CD4-positive, alpha-beta T cell (primary cell): ENCODE measurements at regions not wholly inside any gene's neighbourhood (a gene's known extent, or its start where the extent isn't known, plus 50 kb on each side); places are given as distances from the start of the nearest gene placed in this dataset.

Experiments used
- ATAC-seq: fragments of 200-7000 bp; cut with Tn5 transposase; one replicate; pipeline ENCODE4 v1.10.0; 2022; ENCODE audit warnings: mild to moderate bottlenecking; ENCODE audit not compliant: poor library complexity
- CTCF ChIA-PET: fragments of 350-600 bp; sonication (Branson Sonifier 250); formaldehyde crosslinking; loops from one replicate; lab custom pipeline; 2021; ENCODE audit warnings: antibody characterized with exemption, inconsistent platforms; lab: Charles Lee
- POLR2A ChIA-PET: fragments of 350-600 bp; sonication (Branson Sonifier 250); formaldehyde crosslinking; loops from one replicate; lab custom pipeline; 2021; ENCODE audit warnings: antibody characterized with exemption, inconsistent platforms; lab: Charles Lee
- DNase-seq, 14 experiments: peaks; one replicate each; pipeline ENCODE4 v3.0.0-alpha.2; 2013 to 2020; ENCODE audit warnings: mixed read lengths in 2 of 14
- H3K27ac ChIP-seq, 2 donors: one replicate each; pipeline versions ENCODE4 v1.5.1 to v1.7.0; 2013; ENCODE audit warnings: low read length in 2 of 2, low read depth in 1 of 2, mild to moderate bottlenecking in 1 of 2
- H3K27me3 ChIP-seq, 2 experiments: 1 replicate in 1 of 2; 2 replicates in 1 of 2; pipeline versions ENCODE4 v1.6.1 to v1.7.0; 2013; ENCODE audit warnings: low read length in 2 of 2, control low read depth in 1 of 2, mild to moderate bottlenecking in 1 of 2, moderate library complexity in 1 of 2; ENCODE audit not compliant: insufficient read depth in 2 of 2, control insufficient read depth in 1 of 2
- H3K36me3 ChIP-seq: one replicate; pipeline ENCODE4 v1.6.1; 2013; ENCODE audit warnings: low read length, control low read depth; ENCODE audit not compliant: insufficient read depth
- H3K4me1 ChIP-seq: one replicate; pipeline ENCODE4 v1.6.1; 2013; ENCODE audit warnings: low read length, control low read depth; ENCODE audit not compliant: insufficient read depth
- H3K4me3 ChIP-seq: one replicate; pipeline ENCODE4 v1.5.1; 2013; ENCODE audit warnings: mild to moderate bottlenecking, low read length, moderate library complexity
- H3K9me3 ChIP-seq, 2 experiments: 1 replicate in 1 of 2; 2 replicates in 1 of 2; pipeline versions ENCODE4 v1.6.1 to v1.7.0; 2013; ENCODE audit warnings: low read length in 2 of 2, mild to moderate bottlenecking in 2 of 2, control low read depth in 1 of 2, moderate library complexity in 1 of 2; ENCODE audit not compliant: control insufficient read depth in 1 of 2, insufficient read depth in 1 of 2
- H3K27ac Mint-ChIP-seq: one replicate; pipeline ENCODE4 v1.8.0; 2020; ENCODE audit warnings: mixed read lengths
- H3K27me3 Mint-ChIP-seq: one replicate; pipeline ENCODE4 v1.8.0; 2021; ENCODE audit warnings: mixed read lengths
- H3K36me3 Mint-ChIP-seq: one replicate; pipeline ENCODE4 v1.8.0; 2021; ENCODE audit warnings: low read depth, mixed read lengths
- H3K4me1 Mint-ChIP-seq: one replicate; pipeline ENCODE4 v1.8.0; 2021; ENCODE audit warnings: low read depth, mixed read lengths
- H3K4me3 Mint-ChIP-seq: one replicate; pipeline ENCODE4 v1.8.0; 2020; ENCODE audit warnings: mild to moderate bottlenecking, mixed read lengths
- H3K9me3 Mint-ChIP-seq: one replicate; pipeline ENCODE4 v1.8.0; 2020; ENCODE audit warnings: mixed read lengths
- intact Hi-C, 2 experiments: fragments of 100-400 bp; cut with DNase I in 1 of 2; cut with micrococcal nuclease in 1 of 2; formaldehyde crosslinking; loops; one replicate each; pipeline versions ENCODE4 v1.15.1 to v1.9.0; 2023 to 2025; cut with DNase I, micrococcal nuclease
- TF ChIP-seq, protein P1 (sequence below): fragments of 200-600 bp; IDR thresholded peaks from one replicate; pipeline ENCODE4 v1.8.0; 2022; ENCODE audit warnings: antibody characterized with exemption, mild to moderate bottlenecking

DNA sequence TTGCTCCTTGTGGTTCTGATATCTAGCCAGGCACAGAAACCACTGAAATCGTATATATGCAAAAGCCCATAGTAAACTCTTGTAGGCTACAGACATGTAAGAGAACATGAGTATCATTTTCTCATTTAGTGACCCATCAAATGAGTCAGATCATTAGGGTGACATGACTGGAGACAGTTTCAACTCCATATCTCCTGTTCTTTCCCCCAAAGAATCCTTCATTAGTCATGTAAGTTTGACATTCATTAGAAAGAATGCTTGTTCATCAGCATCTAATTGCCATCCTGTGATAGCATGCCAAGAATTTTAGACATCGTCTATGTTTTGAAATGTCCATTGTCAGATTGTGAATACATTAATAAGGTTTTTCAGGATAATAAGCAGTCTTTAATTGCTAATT, 264.9 kb upstream of the TPM1 start:
- H3K9me3 Mint-ChIP-seq = no peaks in the 10 kb centered on the region
- H3K27ac Mint-ChIP-seq = no peak overlapping the region
- DNase-seq (no peak), ATAC-seq (no peak)
- Histone ChIP-seq H3K27ac (no peak overlapping the region), H3K27me3 (no peaks in the 10 kb centered on the region), H3K36me3 (no peaks in the 10 kb centered on the region), H3K4me1 (no peaks in the 10 kb centered on the region), H3K9me3 (no peaks in the 10 kb centered on the region), H3K4me3 (no peak overlapping the region)
- H3K4me1 Mint-ChIP-seq = no peaks in the 10 kb centered on the region
- intact Hi-C loops = no loop called here
- ChIA-PET CTCF (interaction anchor here (0.7 kb wide), 1 partner anchor 1606 kb away, joined by 3 read pairs; no protein-coding TSS in a partner anchor), POLR2A (no interaction called here)
- no peaks in the 10 kb centered on the region for H3K36me3 Mint-ChIP-seq
- no peaks in the 10 kb centered on the region for H3K27me3 Mint-ChIP-seq
- TF ChIP-seq, protein P1, sequence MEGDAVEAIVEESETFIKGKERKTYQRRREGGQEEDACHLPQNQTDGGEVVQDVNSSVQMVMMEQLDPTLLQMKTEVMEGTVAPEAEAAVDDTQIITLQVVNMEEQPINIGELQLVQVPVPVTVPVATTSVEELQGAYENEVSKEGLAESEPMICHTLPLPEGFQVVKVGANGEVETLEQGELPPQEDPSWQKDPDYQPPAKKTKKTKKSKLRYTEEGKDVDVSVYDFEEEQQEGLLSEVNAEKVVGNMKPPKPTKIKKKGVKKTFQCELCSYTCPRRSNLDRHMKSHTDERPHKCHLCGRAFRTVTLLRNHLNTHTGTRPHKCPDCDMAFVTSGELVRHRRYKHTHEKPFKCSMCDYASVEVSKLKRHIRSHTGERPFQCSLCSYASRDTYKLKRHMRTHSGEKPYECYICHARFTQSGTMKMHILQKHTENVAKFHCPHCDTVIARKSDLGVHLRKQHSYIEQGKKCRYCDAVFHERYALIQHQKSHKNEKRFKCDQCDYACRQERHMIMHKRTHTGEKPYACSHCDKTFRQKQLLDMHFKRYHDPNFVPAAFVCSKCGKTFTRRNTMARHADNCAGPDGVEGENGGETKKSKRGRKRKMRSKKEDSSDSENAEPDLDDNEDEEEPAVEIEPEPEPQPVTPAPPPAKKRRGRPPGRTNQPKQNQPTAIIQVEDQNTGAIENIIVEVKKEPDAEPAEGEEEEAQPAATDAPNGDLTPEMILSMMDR = no peak
- no peak overlapping the region for H3K4me3 Mint-ChIP-seq

DNA sequence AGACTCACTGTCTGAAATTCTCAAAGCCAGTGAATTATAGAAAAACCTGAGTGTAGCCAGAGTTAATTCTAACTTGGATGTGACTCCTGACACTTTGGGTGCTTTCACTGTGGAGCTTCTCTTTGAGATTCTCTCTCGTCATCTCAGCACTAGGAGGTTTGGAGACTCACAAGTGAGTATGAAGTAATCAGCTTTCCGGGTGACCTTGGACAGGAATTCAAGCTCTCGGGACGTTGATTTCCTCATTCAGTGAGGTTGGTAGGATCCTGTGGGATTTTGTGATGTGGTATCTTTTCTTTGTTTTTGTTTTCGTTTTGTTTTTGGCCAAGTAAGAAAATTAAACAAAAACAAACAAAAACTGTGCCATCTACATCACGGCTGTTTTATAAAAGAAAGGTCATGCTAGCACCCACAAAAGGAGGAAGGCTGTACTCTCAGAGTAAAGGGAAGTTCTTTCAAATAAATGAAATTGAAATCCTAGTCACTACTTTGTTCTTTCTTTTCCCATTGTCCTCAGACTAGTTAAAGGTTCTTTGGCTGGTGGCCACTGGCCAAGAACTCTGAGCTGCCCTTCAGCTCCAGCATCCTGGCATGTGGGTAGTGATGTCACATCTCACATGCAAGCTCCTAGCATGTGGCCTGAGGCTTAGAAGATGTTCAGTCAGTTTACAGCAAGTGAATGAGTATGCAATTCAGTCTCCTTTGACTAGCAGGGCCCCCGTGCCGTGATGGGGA, 263.3 kb upstream of the TPM1 start:
- Histone ChIP-seq H3K4me3 (no peak overlapping the region), H3K27me3 (no peaks in the 10 kb centered on the region), H3K27ac (no peak overlapping the region), H3K9me3 (no peaks in the 10 kb centered on the region), H3K4me1 (no peaks in the 10 kb centered on the region), H3K36me3 (no peaks in the 10 kb centered on the region)
- no peaks in the 10 kb centered on the region for H3K36me3 Mint-ChIP-seq
- H3K27ac Mint-ChIP-seq = no peak overlapping the region
- DNase-seq (no peak), ATAC-seq (no peak)
- intact Hi-C loops = no loop called here
- no peaks in the 10 kb centered on the region for H3K4me1 Mint-ChIP-seq
- no peaks in the 10 kb centered on the region for H3K9me3 Mint-ChIP-seq
- CTCF ChIA-PET = no interaction called here
- no peaks in the 10 kb centered on the region for H3K27me3 Mint-ChIP-seq
- TF ChIP-seq, protein P1 = no peak
- H3K4me3 Mint-ChIP-seq = no peak overlapping the region
- POLR2A ChIA-PET = no interaction called here

DNA sequence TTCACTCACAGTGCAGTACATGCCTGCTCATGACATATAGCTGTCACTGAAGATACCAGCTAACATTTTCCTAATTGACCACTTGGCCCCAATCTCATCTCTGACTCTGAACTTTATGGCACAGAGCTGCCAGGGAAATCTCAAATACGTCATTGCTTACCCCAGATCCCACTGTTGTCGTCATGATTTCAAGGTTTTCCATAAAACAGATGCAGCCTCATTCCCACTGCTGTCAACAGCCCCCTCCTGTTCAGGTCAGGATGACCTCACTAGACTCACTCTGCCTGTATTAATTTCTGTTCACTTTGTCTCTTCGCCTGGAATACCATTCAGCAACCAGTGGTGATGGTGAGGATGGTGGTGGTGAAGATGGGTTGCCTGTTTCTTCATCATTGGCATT, 262.6 kb upstream of the TPM1 start:
- no peak overlapping the region for H3K27ac ChIP-seq
- ATAC-seq = no peak
- POLR2A ChIA-PET = no interaction called here
- no peaks in the 10 kb centered on the region for H3K9me3 Mint-ChIP-seq
- H3K9me3 ChIP-seq = no peaks in the 10 kb centered on the region
- CTCF ChIA-PET = no interaction called here
- DNase-seq = no peak
- H3K27ac Mint-ChIP-seq = no peak overlapping the region
- no peaks in the 10 kb centered on the region for H3K4me1 ChIP-seq
- no peaks in the 10 kb centered on the region for H3K36me3 ChIP-seq
- no peaks in the 10 kb centered on the region for H3K27me3 Mint-ChIP-seq
- no peak overlapping the region for H3K4me3 ChIP-seq
- H3K4me3 Mint-ChIP-seq = no peak overlapping the region
- no peaks in the 10 kb centered on the region for H3K36me3 Mint-ChIP-seq
- no peaks in the 10 kb centered on the region for H3K27me3 ChIP-seq
- intact Hi-C loops = loop anchor here in 1 of 2 experiments (5.0 kb wide), 1 partner anchor 312 kb away; no protein-coding TSS in a partner anchor
- TF ChIP-seq, protein P1 = no peak
- H3K4me1 Mint-ChIP-seq = no peaks in the 10 kb centered on the region
